H1 (cell line): ENCODE measurements at regions not wholly inside any gene's neighbourhood (a gene's known extent, or its start where the extent isn't known, plus 50 kb on each side); places are given as distances from the start of the nearest gene placed in this dataset.

Experiments used
- CTCF ChIA-PET: fragments of 300-600 bp; sonication (Branson Sonifier 250); formaldehyde crosslinking; loops from one replicate; lab custom pipeline; 2021; ENCODE audit not compliant: partially characterized antibody; lab: Charles Lee
- POLR2A ChIA-PET: fragments of 300-600 bp; sonication (Branson Sonifier 250); formaldehyde crosslinking; loops from one replicate; lab custom pipeline; 2021; ENCODE audit warnings: inconsistent platforms; ENCODE audit not compliant: partially characterized antibody; lab: Charles Lee
- DNase-seq, 2 experiments: peaks; one replicate each; pipeline versions ENCODE4 v3.0.0 to v3.0.0-alpha.2; 2010 to 2022; ENCODE audit warnings: low spot score in 2 of 2, low read depth in 1 of 2, mixed read lengths in 1 of 2
- FAIRE-seq: peaks from 2 replicates; lab custom pipeline; 2011; peaks lifted over from hg19 to GRCh38; lab: Jason Lieb, UNC
- H2AFZ ChIP-seq: 2 replicates; pipeline ENCODE4 v1.8.1; 2012; ENCODE audit warnings: low read length, inconsistent platforms
- H2AK5ac ChIP-seq: 2 replicates; pipeline ENCODE4 v1.6.1; 2013; ENCODE audit warnings: low read depth, low read length
- H2BK120ac ChIP-seq: replicated peaks from 2 replicates; pipeline ENCODE3; 2013; ENCODE audit warnings: low read depth, low read length, inconsistent platforms
- H2BK12ac ChIP-seq: 2 replicates; pipeline ENCODE4 v1.6.1; 2013; ENCODE audit warnings: low read depth, low read length
- H2BK15ac ChIP-seq: 2 replicates; pipeline ENCODE4 v1.6.1; 2013; ENCODE audit warnings: low read length
- H2BK20ac ChIP-seq: 2 replicates; pipeline ENCODE4 v1.6.1; 2013; ENCODE audit warnings: low read length
- H2BK5ac ChIP-seq: 2 replicates; pipeline ENCODE4 v1.6.1; 2013; ENCODE audit warnings: low read depth, low read length
- H3K14ac ChIP-seq: 2 replicates; pipeline ENCODE4 v1.6.1; 2013; ENCODE audit warnings: inconsistent platforms; ENCODE audit not compliant: insufficient read length
- H3K18ac ChIP-seq: 2 replicates; pipeline ENCODE4 v1.6.1; 2013; ENCODE audit warnings: low read length; ENCODE audit errors: extremely low read depth
- H3K23ac ChIP-seq: 2 replicates; pipeline ENCODE4 v1.6.1; 2013; ENCODE audit warnings: inconsistent platforms; ENCODE audit not compliant: insufficient read length
- H3K23me2 ChIP-seq: 2 replicates; pipeline ENCODE4 v1.6.1; 2013; ENCODE audit warnings: low read depth, low read length
- H3K27ac ChIP-seq: 2 replicates; pipeline ENCODE4 v1.6.1; 2011; ENCODE audit warnings: low read depth, low read length, inconsistent platforms
- H3K27me3 ChIP-seq, 4 experiments: replicated peaks in 1 of 4; 1 replicate in 1 of 4; 2 replicates in 3 of 4; pipeline versions ENCODE4 v1.6.1 to v1.8.1; 2011 to 2013; ENCODE audit warnings: low read length in 3 of 4, mild to moderate bottlenecking in 3 of 4, inconsistent platforms in 2 of 4, mixed read lengths in 2 of 4, moderate library complexity in 1 of 4; ENCODE audit not compliant: control insufficient read depth in 3 of 4, insufficient read depth in 3 of 4; ENCODE audit errors: extremely low read depth in 1 of 4
- H3K36me3 ChIP-seq, 4 experiments: 2 replicates each; pipeline versions ENCODE4 v1.6.1 to v1.8.1; 2011 to 2013; ENCODE audit warnings: mild to moderate bottlenecking in 4 of 4, low read length in 3 of 4, moderate library complexity in 2 of 4, control low read depth in 1 of 4, inconsistent platforms in 1 of 4; ENCODE audit not compliant: insufficient read depth in 4 of 4, control insufficient read depth in 2 of 4
- H3K4ac ChIP-seq: replicated peaks from 2 replicates; pipeline ENCODE3; 2013; ENCODE audit warnings: low read length, low read depth, mixed read lengths, inconsistent platforms; ENCODE audit not compliant: insufficient read length
- H3K4me1 ChIP-seq, 4 experiments: replicated peaks in 1 of 4; 1 replicate in 1 of 4; 2 replicates in 3 of 4; pipeline versions ENCODE4 v1.6.1 to v1.8.1; 2011 to 2013; ENCODE audit warnings: low read length in 3 of 4, inconsistent platforms in 2 of 4, mixed read lengths in 1 of 4; ENCODE audit not compliant: insufficient read depth in 4 of 4, control insufficient read depth in 3 of 4
- H3K4me2 ChIP-seq, 2 experiments: 2 replicates each; pipeline versions ENCODE4 v1.6.1 to v1.8.1; 2011 to 2013; ENCODE audit warnings: low read depth in 2 of 2, low read length in 2 of 2, control low read depth in 1 of 2, inconsistent platforms in 1 of 2, mild to moderate bottlenecking in 1 of 2; ENCODE audit not compliant: insufficient read depth in 1 of 2
- H3K4me3 ChIP-seq, 4 experiments: fragments of 200-600, 300-600 bp in 1 of 4; sonication (generic), shearing (Covaris generic), sonication (Bioruptor Twin) in 1 of 4; 2 replicates each; pipeline versions ENCODE4 v1.5.1 to v1.8.1; 2011 to 2016; ENCODE audit warnings: low read length in 4 of 4, low read depth in 3 of 4, control low read depth in 2 of 4, inconsistent platforms in 2 of 4, mild to moderate bottlenecking in 2 of 4, mixed read lengths in 1 of 4, moderate library complexity in 1 of 4; ENCODE audit not compliant: insufficient read depth in 2 of 4; ENCODE audit errors: extremely low read depth in 1 of 4
- H3K56ac ChIP-seq: replicated peaks from 2 replicates; pipeline ENCODE3; 2013; ENCODE audit warnings: low read depth, mild to moderate bottlenecking, mixed read lengths, low read length, inconsistent platforms; ENCODE audit not compliant: insufficient read length
- H3K79me1 ChIP-seq: 2 replicates; pipeline ENCODE4 v1.6.1; 2013; ENCODE audit warnings: low read depth, low read length, control low read depth
- H3K79me2 ChIP-seq, 2 experiments: 2 replicates each; pipeline versions ENCODE4 v1.6.1 to v1.8.1; 2012 to 2013; ENCODE audit warnings: low read length in 2 of 2, mild to moderate bottlenecking in 2 of 2, inconsistent platforms in 1 of 2; ENCODE audit not compliant: insufficient read depth in 2 of 2, control insufficient read depth in 1 of 2
- H3K9ac ChIP-seq, 4 experiments: replicated peaks in 1 of 4; 1 replicate in 1 of 4; 2 replicates in 3 of 4; pipeline versions ENCODE4 v1.6.1 to v1.8.1; 2011 to 2013; ENCODE audit warnings: low read depth in 3 of 4, low read length in 3 of 4, control low read depth in 2 of 4, mild to moderate bottlenecking in 2 of 4, moderate library complexity in 2 of 4, inconsistent platforms in 1 of 4; ENCODE audit errors: extremely low read depth in 1 of 4
- H3K9me3 ChIP-seq, 2 experiments: 2 replicates each; pipeline versions ENCODE4 v1.6.1 to v1.8.1; 2012 to 2013; ENCODE audit warnings: mild to moderate bottlenecking in 2 of 2, moderate library complexity in 2 of 2, control low read depth in 1 of 2, inconsistent platforms in 1 of 2, low read depth in 1 of 2, low read length in 1 of 2, mixed read lengths in 1 of 2; ENCODE audit not compliant: insufficient read depth in 2 of 2
- H4K20me1 ChIP-seq, 2 experiments: replicated peaks in 1 of 2; 2 replicates each; pipeline versions ENCODE3 to v1.8.1; 2011 to 2013; ENCODE audit warnings: inconsistent platforms in 2 of 2, low read length in 2 of 2, mild to moderate bottlenecking in 1 of 2; ENCODE audit not compliant: insufficient read depth in 2 of 2, control insufficient read depth in 1 of 2
- H4K5ac ChIP-seq: 2 replicates; pipeline ENCODE4 v1.6.1; 2013; ENCODE audit warnings: low read length, low read depth, mixed read lengths, inconsistent platforms; ENCODE audit not compliant: insufficient read length
- H4K8ac ChIP-seq: 2 replicates; pipeline ENCODE4 v1.8.0; 2013; ENCODE audit warnings: mild to moderate bottlenecking, moderate library complexity, low read length, inconsistent platforms; ENCODE audit not compliant: insufficient read depth; ENCODE audit errors: extremely low read depth
- H4K91ac ChIP-seq: replicated peaks from 2 replicates; pipeline ENCODE3; 2013; ENCODE audit warnings: low read length, mixed read lengths, inconsistent platforms; ENCODE audit not compliant: insufficient read length
- RAD21 ChIP-seq, 2 experiments: IDR thresholded peaks in 1 of 2; conservative IDR thresholded peaks in 1 of 2; 2 replicates each; pipeline ENCODE4 v1.6.1; 2011; ENCODE audit warnings: low read depth in 2 of 2, low read length in 2 of 2, improper control_type of control experiment in 1 of 2, inconsistent platforms in 1 of 2, mild to moderate bottlenecking in 1 of 2, moderate library complexity in 1 of 2
- RXRA ChIP-seq: IDR thresholded peaks from 2 replicates; pipeline ENCODE4 v1.6.1; 2011; ENCODE audit warnings: low read depth, mild to moderate bottlenecking, low read length, moderate library complexity; ENCODE audit not compliant: insufficient read depth
- WGBS, 2 experiments: shearing (Covaris generic) in 1 of 2; methylation state at CpG; one replicate each; pipeline versions ENCODE4 v1.1.6 to v1.1.7; 2013 to 2015; ENCODE audit warnings: low lambda C conversion rate in 2 of 2, mixed read lengths in 2 of 2, inconsistent platforms in 1 of 2, low coverage in 1 of 2, missing lambda C conversion rate in 1 of 2; ENCODE audit not compliant: insufficient replicate concordance in 2 of 2, insufficient coverage in 1 of 2, insufficient read length in 1 of 2; ENCODE audit errors: extremely low coverage in 1 of 2, missing lambda C conversion rate in 1 of 2; 5-methylcytosine and 5-hydroxymethylcytosine counted together
- TF ChIP-seq, protein P1 (sequence below), 3 experiments: IDR thresholded peaks; 1 replicate in 2 of 3; 2 replicates in 1 of 3; pipeline versions ENCODE4 v1.5.1 to v1.6.1; 2011; ENCODE audit warnings: low read length in 3 of 3, mild to moderate bottlenecking in 3 of 3, inconsistent platforms in 2 of 3, low read depth in 1 of 3, moderate library complexity in 1 of 3; ENCODE audit not compliant: insufficient read depth in 1 of 3; ENCODE audit errors: control extremely low read depth in 1 of 3

DNA sequence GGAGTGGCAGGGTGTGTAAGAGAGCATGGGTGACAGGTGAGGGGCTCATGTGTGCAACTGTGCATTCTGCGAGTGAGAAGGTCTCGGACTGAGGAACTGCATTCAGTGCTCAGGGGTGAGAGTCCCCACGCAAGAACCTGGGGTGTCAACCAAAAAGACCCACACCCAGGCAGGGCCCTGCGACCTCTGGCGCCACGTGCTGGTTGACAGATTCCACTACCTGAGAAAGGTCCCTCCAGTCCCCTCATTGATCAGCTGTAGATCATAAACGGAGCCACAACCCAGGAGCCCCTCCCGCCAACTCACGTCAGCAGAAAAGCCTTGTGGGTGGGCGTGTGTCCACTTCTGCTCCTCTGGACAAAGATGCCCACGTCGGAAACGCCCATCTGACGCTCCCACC lies 98.7 kb downstream of the ASCL4 start:
- WGBS, 2 experiments, result 67% methylated on average over 13 of the region's 14 CpGs; no CpG with 5 or more reads in 1 of the 2 experiments
- H3K18ac ChIP-seq, result no peak overlapping the region
- no peak overlapping the region for H2BK15ac ChIP-seq
- no peak overlapping the region for H3K23ac ChIP-seq
- no peaks in the 10 kb centered on the region for H3K9me3 ChIP-seq
- DNase-seq (no peak), FAIRE-seq (no peak)
- H2BK120ac ChIP-seq, result no peak overlapping the region
- POLR2A ChIA-PET, result interaction anchor here (1.6 kb wide), 1 partner anchor 14 kb away, joined by 5 read pairs; no protein-coding TSS in a partner anchor
- peaks cover 0 to 2% of the 10 kb centered on the region in 2 experiments for H4K20me1 ChIP-seq
- TF ChIP-seq, protein P1, sequence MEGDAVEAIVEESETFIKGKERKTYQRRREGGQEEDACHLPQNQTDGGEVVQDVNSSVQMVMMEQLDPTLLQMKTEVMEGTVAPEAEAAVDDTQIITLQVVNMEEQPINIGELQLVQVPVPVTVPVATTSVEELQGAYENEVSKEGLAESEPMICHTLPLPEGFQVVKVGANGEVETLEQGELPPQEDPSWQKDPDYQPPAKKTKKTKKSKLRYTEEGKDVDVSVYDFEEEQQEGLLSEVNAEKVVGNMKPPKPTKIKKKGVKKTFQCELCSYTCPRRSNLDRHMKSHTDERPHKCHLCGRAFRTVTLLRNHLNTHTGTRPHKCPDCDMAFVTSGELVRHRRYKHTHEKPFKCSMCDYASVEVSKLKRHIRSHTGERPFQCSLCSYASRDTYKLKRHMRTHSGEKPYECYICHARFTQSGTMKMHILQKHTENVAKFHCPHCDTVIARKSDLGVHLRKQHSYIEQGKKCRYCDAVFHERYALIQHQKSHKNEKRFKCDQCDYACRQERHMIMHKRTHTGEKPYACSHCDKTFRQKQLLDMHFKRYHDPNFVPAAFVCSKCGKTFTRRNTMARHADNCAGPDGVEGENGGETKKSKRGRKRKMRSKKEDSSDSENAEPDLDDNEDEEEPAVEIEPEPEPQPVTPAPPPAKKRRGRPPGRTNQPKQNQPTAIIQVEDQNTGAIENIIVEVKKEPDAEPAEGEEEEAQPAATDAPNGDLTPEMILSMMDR (IDR thresholded peaks at IDR 0.05; ENCODE audit: control extremely low read depth in 1 of 3, insufficient read depth in 1 of 3, low read depth in 1 of 3, low read length in 3 of 3), result peak; percentile 33 to 48 (median 41); a peak in 3 of 4 replicates
- no peak for TF ChIP-seq RXRA
- TF ChIP-seq RAD21 (IDR thresholded peaks at IDR 0.05 in 1 of 2, conservative IDR thresholded peaks at IDR 0.05 in 1 of 2; ENCODE audit: low read depth in 2 of 2, low read length in 2 of 2), result peak; percentile 37 to 53
- TF ChIP-seq, all 59 proteins: peak for 2
- Histone ChIP-seq H3K23me2 (no peaks in the 10 kb centered on the region), H3K9ac (no peak overlapping the region), H4K8ac (peak overlapping the region; percentile 53; the same call in 1 of the 2 replicates), H3K4me3 (no peak overlapping the region), H3K4me2 (no peak overlapping the region), H3K4me1 (no peaks in the 10 kb centered on the region), H3K56ac (no peak overlapping the region), H3K36me3 (no peaks in the 10 kb centered on the region), H3K27ac (no peak overlapping the region), H3K27me3 (peaks cover 0 to 3% (median 0%) of the 10 kb centered on the region in 4 experiments; a peak in 2 of 7 replicates), H3K4ac (no peak overlapping the region), H3K79me1 (no peaks in the 10 kb centered on the region), H2BK20ac (no peak overlapping the region), H4K5ac (no peak overlapping the region), H2AFZ (no peak overlapping the region), H3K14ac (no peak overlapping the region), H2BK5ac (no peak overlapping the region), H3K79me2 (no peaks in the 10 kb centered on the region), H2BK12ac (no peak overlapping the region), H2AK5ac (no peak overlapping the region), H4K91ac (no peak overlapping the region)
- CTCF ChIA-PET, result interaction anchor here (0.6 to 2.5 kb wide), 14 partner anchors 8 to 141 kb away, joined by 3 to 10 read pairs (median 4); partner anchors contain the start of gene PRDM4
